PC-9 (cell line): ENCODE measurements at regions not wholly inside any gene's neighbourhood (a gene's known extent, or its start where the extent isn't known, plus 50 kb on each side); places are given as distances from the start of the nearest gene placed in this dataset.

Experiments
- CTCF ChIP-seq: fragments of 200-600 bp; sonication (generic); conservative IDR thresholded peaks from 2 replicates; pipeline ENCODE4 v1.6.1; 2017; ENCODE audit warnings: mixed run types, antibody characterized with exemption, mild to moderate bottlenecking, moderate library complexity
- EZH2 ChIP-seq: fragments of 200-600 bp; sonication (generic); IDR thresholded peaks from 2 replicates; pipeline ENCODE4 v1.8.0; 2017; ENCODE audit warnings: antibody characterized with exemption, low read depth

- TF ChIP-seq CTCF (no peak), EZH2 (no peak)
Observed at GRCh38 chr11:92462821-92463220, 238.2 kb downstream of the FAT3 start.
